Transverse colon (tissue), 4 donors: ENCODE measurements at regions not wholly inside any gene's neighbourhood (a gene's known extent, or its start where the extent isn't known, plus 50 kb on each side); places are given as distances from the start of the nearest gene placed in this dataset.

Experiments
- CTCF ChIP-seq, 5 experiments: fragments of 200-600 bp in 3 of 5; fragments of 450-650 bp in 2 of 5; sonication (generic) in 3 of 5; IDR thresholded peaks; 1 replicate in 2 of 5; 2 replicates in 3 of 5; pipeline ENCODE4 v1.5.1; 2016 to 2017; ENCODE audit warnings: antibody characterized with exemption in 5 of 5, inconsistent platforms in 3 of 5, mild to moderate bottlenecking in 2 of 5, moderate library complexity in 1 of 5
- EP300 ChIP-seq: sonication (generic); formaldehyde crosslinking; IDR thresholded peaks from one replicate; pipeline ENCODE4 v1.6.1; 2017; ENCODE audit warnings: antibody characterized with exemption, low read depth
- POLR2A ChIP-seq: fragments of 450-650 bp; IDR thresholded peaks from one replicate; pipeline ENCODE4 v1.6.1; 2016; ENCODE audit warnings: antibody characterized with exemption, mild to moderate bottlenecking, moderate library complexity
- POLR2AphosphoS5 ChIP-seq, 3 donors: sonication (generic); formaldehyde crosslinking; IDR thresholded peaks; one replicate each; pipeline ENCODE4 v1.6.1; 2016; ENCODE audit warnings: antibody characterized with exemption in 3 of 3

GRCh38 chr5:117893211-117893610 is 1095.1 kb downstream of the DTWD2 start:
- TF ChIP-seq CTCF (IDR thresholded peaks at IDR 0.05) (no peak), POLR2A (no peak), EP300 (no peak), POLR2AphosphoS5 (IDR thresholded peaks at IDR 0.05) (no peak)
